Upper lobe of right lung (tissue), 1 donor: ENCODE measurements at regions not wholly inside any gene's neighbourhood (a gene's known extent, or its start where the extent isn't known, plus 50 kb on each side); places are given as distances from the start of the nearest gene placed in this dataset.

Experiments
- ATAC-seq: fragments of 200-7000 bp; cut with Tn5 transposase; one replicate; pipeline ENCODE4 v1.9.1; 2020; ENCODE audit warnings: mild to moderate bottlenecking, moderate library complexity
- DNase-seq: peaks from one replicate; pipeline ENCODE4 v3.0.0-alpha.2; 2020
- H3K27ac ChIP-seq: fragments of 200-600 bp; one replicate; pipeline ENCODE4 v1.8.0; 2022
- H3K27me3 ChIP-seq: fragments of 200-600 bp; one replicate; pipeline ENCODE4 v1.8.0; 2022; ENCODE audit warnings: mild to moderate bottlenecking
- H3K36me3 ChIP-seq: fragments of 200-600 bp; one replicate; pipeline ENCODE4 v1.8.0; 2022
- H3K4me1 ChIP-seq: fragments of 200-600 bp; one replicate; pipeline ENCODE4 v1.8.0; 2022
- H3K4me3 ChIP-seq: fragments of 200-600 bp; one replicate; pipeline ENCODE4 v1.8.0; 2022; ENCODE audit warnings: mild to moderate bottlenecking
- H3K9me3 ChIP-seq: fragments of 200-600 bp; one replicate; pipeline ENCODE4 v1.8.0; 2022
- CTCF ChIP-seq: fragments of 200-600 bp; IDR thresholded peaks from one replicate; pipeline ENCODE4 v1.8.0; 2022; ENCODE audit warnings: antibody characterized with exemption
- intact Hi-C: fragments of 100-400 bp; cut with DNase I; formaldehyde crosslinking; loops from one replicate; pipeline ENCODE4 v1.11.0; 2022
- donor health status: DM: no; HTN: yes; CAD: no; lungs with severe emphysema.

GRCh38 chr6:139565591-139565990, 191.1 kb upstream of the CITED2 start:
- intact Hi-C loops: no loop called here
- Histone ChIP-seq H3K27me3 (no peaks in the 10 kb centered on the region), H3K27ac (no peak overlapping the region), H3K4me3 (no peak overlapping the region), H3K36me3 (no peaks in the 10 kb centered on the region), H3K9me3 (no peaks in the 10 kb centered on the region), H3K4me1 (peaks cover 12% of the 10 kb centered on the region)
- ATAC-seq (no peak), DNase-seq (no peak)
- no peak for TF ChIP-seq CTCF

DNA sequence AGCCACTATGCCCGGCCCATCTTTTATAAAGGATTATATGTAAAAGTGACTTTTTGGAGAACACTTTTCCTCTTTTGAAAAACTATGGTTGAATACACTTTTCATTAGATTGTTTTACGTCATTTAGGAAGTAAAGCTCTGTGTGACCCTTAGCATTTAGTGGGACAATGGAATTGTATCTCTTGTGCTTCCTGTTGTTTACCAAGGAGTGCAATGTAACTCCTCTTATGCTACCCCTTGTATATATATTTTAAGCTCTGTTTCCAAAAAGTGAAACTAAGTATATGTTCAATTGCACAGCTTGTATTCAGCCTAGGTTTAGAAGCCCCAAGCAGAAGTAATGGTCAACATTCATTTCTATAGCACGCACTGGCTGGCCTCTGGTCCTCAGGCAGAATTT, 183.1 kb upstream of the CITED2 start:
- no peak overlapping the region for H3K27ac ChIP-seq
- H3K27me3 ChIP-seq: no peaks in the 10 kb centered on the region
- intact Hi-C loops: no loop called here
- H3K9me3 ChIP-seq: no peaks in the 10 kb centered on the region
- no peaks in the 10 kb centered on the region for H3K36me3 ChIP-seq
- no peak overlapping the region for H3K4me3 ChIP-seq
- DNase-seq (no peak), ATAC-seq (no peak)
- TF ChIP-seq CTCF: no peak
- H3K4me1 ChIP-seq: no peaks in the 10 kb centered on the region

- DNase-seq (no peak), ATAC-seq (no peak)
- intact Hi-C loops: no loop called here
- no peak overlapping the region for H3K4me3 ChIP-seq
- H3K4me1 ChIP-seq: no peaks in the 10 kb centered on the region
- no peak for TF ChIP-seq CTCF
- no peak overlapping the region for H3K27ac ChIP-seq
- H3K27me3 ChIP-seq: no peaks in the 10 kb centered on the region
- H3K36me3 ChIP-seq: no peaks in the 10 kb centered on the region
- H3K9me3 ChIP-seq: no peaks in the 10 kb centered on the region
Measured at GRCh38 chr6:139556532-139556931, 182.1 kb upstream of the CITED2 start.

- intact Hi-C loops: no loop called here
- H3K9me3 ChIP-seq: no peaks in the 10 kb centered on the region
- no peak overlapping the region for H3K4me3 ChIP-seq
- H3K36me3 ChIP-seq: no peaks in the 10 kb centered on the region
- no peak overlapping the region for H3K27ac ChIP-seq
- H3K4me1 ChIP-seq: no peaks in the 10 kb centered on the region
- no peaks in the 10 kb centered on the region for H3K27me3 ChIP-seq
- TF ChIP-seq CTCF: no peak
- DNase-seq (no peak), ATAC-seq (no peak)
Measured at GRCh38 chr6:139553916-139554315, 179.5 kb upstream of the CITED2 start.

- intact Hi-C loops: no loop called here
- peaks cover 12% of the 10 kb centered on the region for H3K4me1 ChIP-seq
- TF ChIP-seq CTCF: no peak
- ATAC-seq (no peak), DNase-seq (no peak)
- H3K9me3 ChIP-seq: no peaks in the 10 kb centered on the region
- no peaks in the 10 kb centered on the region for H3K36me3 ChIP-seq
- no peaks in the 10 kb centered on the region for H3K27me3 ChIP-seq
- no peak overlapping the region for H3K4me3 ChIP-seq
- H3K27ac ChIP-seq: no peak overlapping the region
Measured at GRCh38 chr6:139551376-139551775, 176.9 kb upstream of the CITED2 start.

- DNase-seq (no peak), ATAC-seq (no peak)
- Histone ChIP-seq H3K27ac (no peak overlapping the region), H3K4me1 (peaks cover 22% of the 10 kb centered on the region), H3K9me3 (no peaks in the 10 kb centered on the region), H3K27me3 (no peaks in the 10 kb centered on the region), H3K4me3 (no peak overlapping the region), H3K36me3 (no peaks in the 10 kb centered on the region)
- no peak for TF ChIP-seq CTCF
- intact Hi-C loops: no loop called here
Measured at GRCh38 chr6:139550361-139550760, 175.9 kb upstream of the CITED2 start.
